Left ventricle myocardium superior (tissue), 1 donor: ENCODE measurements at regions not wholly inside any gene's neighbourhood (a gene's known extent, or its start where the extent isn't known, plus 50 kb on each side); places are given as distances from the start of the nearest gene placed in this dataset.

Experiments
- ATAC-seq: fragments of 200-7000 bp; cut with Tn5 transposase; one replicate; pipeline ENCODE4 v1.9.1; 2020; ENCODE audit warnings: mild to moderate bottlenecking, moderate library complexity
- DNase-seq: peaks from one replicate; pipeline ENCODE4 v3.0.0-alpha.2; 2020
- intact Hi-C: fragments of 100-400 bp; cut with micrococcal nuclease; formaldehyde crosslinking; loops from one replicate; pipeline ENCODE4 v1.11.0; 2022
- donor health status: DM: no; HTN: yes; CAD: no; lungs with severe emphysema.

GRCh38 chr14:22164616-22165015 lies 424.4 kb downstream of the DAD1 start:
- ATAC-seq (no peak), DNase-seq (no peak)
- intact Hi-C loops = no loop called here

GRCh38 chr14:22163051-22163450 lies 426.0 kb downstream of the DAD1 start:
- ATAC-seq = no peak
- intact Hi-C loops = no loop called here
- no peak for DNase-seq

- intact Hi-C loops = no loop called here
- DNase-seq = no peak
- no peak for ATAC-seq
Measured at GRCh38 chr14:22159957-22160356, 429.1 kb downstream of the DAD1 start.

- intact Hi-C loops = no loop called here
- ATAC-seq = no peak
- no peak for DNase-seq
Measured at GRCh38 chr14:22159099-22159498, 429.9 kb downstream of the DAD1 start.

GRCh38 chr14:22158560-22158959 lies 430.5 kb downstream of the DAD1 start:
- intact Hi-C loops = no loop called here
- no peak for DNase-seq
- ATAC-seq = no peak

GRCh38 chr14:22155571-22155970 lies 433.5 kb downstream of the DAD1 start:
- intact Hi-C loops = no loop called here
- ATAC-seq = no peak
- no peak for DNase-seq

GRCh38 chr14:22152903-22153302 lies 436.1 kb downstream of the DAD1 start:
- intact Hi-C loops = no loop called here
- ATAC-seq = no peak
- DNase-seq = no peak

GRCh38 chr14:22152161-22152870 lies 436.7 kb downstream of the DAD1 start:
- intact Hi-C loops = no loop called here
- ATAC-seq = no peak
- DNase-seq = no peak

GRCh38 chr14:22151121-22151520 lies 437.9 kb downstream of the DAD1 start:
- DNase-seq (no peak), ATAC-seq (no peak)
- intact Hi-C loops = no loop called here

- intact Hi-C loops = no loop called here
- ATAC-seq (no peak), DNase-seq (no peak)
Measured at GRCh38 chr14:22149058-22149457, 440.0 kb downstream of the DAD1 start.

GRCh38 chr14:22147716-22148115 lies 441.3 kb downstream of the DAD1 start:
- intact Hi-C loops = no loop called here
- DNase-seq (no peak), ATAC-seq (no peak)

GRCh38 chr14:22143363-22143762 lies 445.7 kb downstream of the DAD1 start:
- ATAC-seq = no peak
- intact Hi-C loops = no loop called here

GRCh38 chr14:22140633-22141032 lies 448.4 kb downstream of the DAD1 start:
- intact Hi-C loops = no loop called here
- DNase-seq (no peak), ATAC-seq (no peak)

More at GRCh38 chr14:22143363-22143762, 445.7 kb downstream of the DAD1 start:
- DNase-seq = no peak

GRCh38 chr14:22131749-22132476 lies 457.1 kb downstream of the DAD1 start:
- DNase-seq (no peak), ATAC-seq (no peak)
- intact Hi-C loops = no loop called here

GRCh38 chr14:22124073-22124613 lies 450.5 kb upstream of the OR4E1 start:
- DNase-seq (no peak), ATAC-seq (no peak)
- intact Hi-C loops = no loop called here

- DNase-seq = no peak
- ATAC-seq = no peak
- intact Hi-C loops = no loop called here
Measured at GRCh38 chr14:22122829-22123560, 449.4 kb upstream of the OR4E1 start.

GRCh38 chr14:22122227-22122818 lies 448.7 kb upstream of the OR4E1 start:
- ATAC-seq = no peak
- intact Hi-C loops = no loop called here

GRCh38 chr14:22118899-22119477 lies 445.4 kb upstream of the OR4E1 start:
- DNase-seq = no peak
- ATAC-seq = no peak
- intact Hi-C loops = no loop called here

More at GRCh38 chr14:22122227-22122818, 448.7 kb upstream of the OR4E1 start:
- no peak for DNase-seq

GRCh38 chr14:22113401-22113800 lies 439.8 kb upstream of the OR4E1 start:
- DNase-seq (no peak), ATAC-seq (no peak)
- intact Hi-C loops = no loop called here
